IPS-NIHi7 (cell line): ENCODE measurements at regions not wholly inside any gene's neighbourhood (a gene's known extent, or its start where the extent isn't known, plus 50 kb on each side); places are given as distances from the start of the nearest gene placed in this dataset.
A peak's percentile ranks its signal among the peaks of the same experiment; 100 is the strongest.
"Not testable (repeated sequence)": the region's sequence is repeated elsewhere in the genome, so short reads cannot be mapped to it uniquely, and the experiment has no call there.

ENCODE experiments used
- DNase-seq: peaks from one replicate; pipeline ENCODE4 v3.0.0; 2012; ENCODE audit warnings: mixed read lengths; ENCODE audit errors: extremely low spot score

- no peak for DNase-seq
Observed at GRCh38 chr4:179664430-179665027, 2222.3 kb upstream of the AGA start.

GRCh38 chr4:179666226-179666625, 2224.0 kb upstream of the AGA start:
- peak; percentile 21 for DNase-seq

GRCh38 chr4:179671609-179672008, 2229.4 kb upstream of the AGA start:
- no peak for DNase-seq

GRCh38 chr4:179678093-179678814, 2236.0 kb upstream of the AGA start:
- DNase-seq: no peak

GRCh38 chr4:179683661-179684060, 2241.4 kb upstream of the AGA start:
- not testable (repeated sequence) for DNase-seq

GRCh38 chr4:179692222-179692621, 2250.0 kb upstream of the AGA start:
- DNase-seq: no peak

GRCh38 chr4:179695175-179695574, 2252.9 kb upstream of the AGA start:
- no peak for DNase-seq

- no peak for DNase-seq
Observed at GRCh38 chr4:179698321-179698720, 2256.1 kb upstream of the AGA start.

- DNase-seq: peak; percentile 28
Observed at GRCh38 chr4:179709961-179710624, 2267.9 kb upstream of the AGA start.

- DNase-seq: no peak
Observed at GRCh38 chr4:179719766-179720450, 2277.7 kb upstream of the AGA start.

GRCh38 chr4:179726491-179726890, 2284.3 kb upstream of the AGA start:
- DNase-seq: not testable (repeated sequence)

GRCh38 chr4:179728305-179728704, 2286.1 kb upstream of the AGA start:
- no peak for DNase-seq

- not testable (repeated sequence) for DNase-seq
Observed at GRCh38 chr4:179736820-179737219, 2294.6 kb upstream of the AGA start.

- no peak for DNase-seq
Observed at GRCh38 chr4:179738822-179739221, 2296.6 kb upstream of the AGA start.

- no peak for DNase-seq
Observed at GRCh38 chr4:179747218-179747910, 2305.1 kb upstream of the AGA start.

GRCh38 chr4:179748837-179749236, 2306.6 kb upstream of the AGA start:
- no peak for DNase-seq

GRCh38 chr4:179750374-179750773, 2308.1 kb upstream of the AGA start:
- no peak for DNase-seq

- no peak for DNase-seq
Observed at GRCh38 chr4:179751669-179752068, 2309.4 kb upstream of the AGA start.

GRCh38 chr4:179755322-179755721, 2313.1 kb upstream of the AGA start:
- DNase-seq: peak; percentile 24

- no peak for DNase-seq
Observed at GRCh38 chr4:179757641-179758040, 2315.4 kb upstream of the AGA start.

GRCh38 chr4:179762840-179763239, 2320.6 kb upstream of the AGA start:
- DNase-seq: no peak

GRCh38 chr4:179766938-179767337, 2324.7 kb upstream of the AGA start:
- no peak for DNase-seq
